GM18511 (cell line): ENCODE measurements at regions not wholly inside any gene's neighbourhood (a gene's known extent, or its start where the extent isn't known, plus 50 kb on each side); places are given as distances from the start of the nearest gene placed in this dataset.
A peak's percentile ranks its signal among the peaks of the same experiment; 100 is the strongest.

Experiments used
- ATAC-seq: cut with Tn5 transposase; IDR thresholded peaks from one replicate; pipeline ENCODE4 v1.9.1; 2021; ENCODE audit warnings: mild to moderate bottlenecking, moderate library complexity; ENCODE audit not compliant: unreplicated experiment

- no peak for ATAC-seq
Measured at GRCh38 chr1:217010253-217010652, 287.0 kb upstream of the ESRRG start.

GRCh38 chr1:217009376-217009775 is 286.1 kb upstream of the ESRRG start:
- no peak for ATAC-seq

GRCh38 chr1:217004776-217005436 is 281.7 kb upstream of the ESRRG start:
- ATAC-seq = peak; percentile 80

- no peak for ATAC-seq
Measured at GRCh38 chr1:217003355-217003754, 280.1 kb upstream of the ESRRG start.

GRCh38 chr1:216997831-216998230 is 274.6 kb upstream of the ESRRG start:
- no peak for ATAC-seq

GRCh38 chr1:216997069-216997468 is 273.8 kb upstream of the ESRRG start:
- ATAC-seq = no peak

- no peak for ATAC-seq
Measured at GRCh38 chr1:216984536-216984935, 261.3 kb upstream of the ESRRG start.

- no peak for ATAC-seq
Measured at GRCh38 chr1:216983823-216984222, 260.6 kb upstream of the ESRRG start.

- ATAC-seq = no peak
Measured at GRCh38 chr1:216961516-216961915, 238.3 kb upstream of the ESRRG start.

GRCh38 chr1:216960716-216961115 is 237.5 kb upstream of the ESRRG start:
- no peak for ATAC-seq

- ATAC-seq = no peak
Measured at GRCh38 chr1:216958569-216958968, 235.3 kb upstream of the ESRRG start.

GRCh38 chr1:216953495-216953894 is 230.3 kb upstream of the ESRRG start:
- ATAC-seq = no peak

- no peak for ATAC-seq
Measured at GRCh38 chr1:216952864-216953263, 229.6 kb upstream of the ESRRG start.

GRCh38 chr1:216945538-216946080 is 222.4 kb upstream of the ESRRG start:
- no peak for ATAC-seq

- no peak for ATAC-seq
Measured at GRCh38 chr1:216944864-216945510, 221.8 kb upstream of the ESRRG start.

- ATAC-seq = no peak
Measured at GRCh38 chr1:216937491-216937890, 214.3 kb upstream of the ESRRG start.

- no peak for ATAC-seq
Measured at GRCh38 chr1:216936779-216937178, 213.6 kb upstream of the ESRRG start.

- ATAC-seq = no peak
Measured at GRCh38 chr1:216935901-216936300, 212.7 kb upstream of the ESRRG start.

GRCh38 chr1:216932424-216932823 is 209.2 kb upstream of the ESRRG start:
- no peak for ATAC-seq

- ATAC-seq = no peak
Measured at GRCh38 chr1:216929870-216930582, 206.8 kb upstream of the ESRRG start.

GRCh38 chr1:216927633-216928032 is 204.4 kb upstream of the ESRRG start:
- ATAC-seq = no peak
